Caco-2 (cell line): ENCODE measurements at regions not wholly inside any gene's neighbourhood (a gene's known extent, or its start where the extent isn't known, plus 50 kb on each side); places are given as distances from the start of the nearest gene placed in this dataset.
"Not testable (repeated sequence)": the region's sequence is repeated elsewhere in the genome, so short reads cannot be mapped to it uniquely, and the experiment has no call there.

Experiments used
- BruUV-seq: library from RNA; stranded (reverse); fragments of 400-500 nt; replicated peaks from 2 replicates; lab custom pipeline; 2021; lab: Mats Ljungman, UMichigan
- CTCF ChIA-PET: fragments of 300-600 bp; sonication (Branson Sonifier 250); formaldehyde crosslinking; loops from one replicate; lab custom pipeline; 2022; ENCODE audit warnings: antibody characterized with exemption; lab: Charles Lee
- POLR2A ChIA-PET: fragments of 300-600 bp; sonication (Branson Sonifier 250); formaldehyde crosslinking; loops from one replicate; lab custom pipeline; 2022; ENCODE audit warnings: antibody characterized with exemption; lab: Charles Lee
- DNase-seq, 2 experiments: peaks; one replicate each; pipeline versions ENCODE4 v3.0.0 to v3.0.0-alpha.2; 2020 to 2022
- H3K27me3 ChIP-seq: replicated peaks from 2 replicates; pipeline ENCODE4 v1.6.0; 2011; ENCODE audit warnings: low read length; ENCODE audit not compliant: control insufficient read depth, insufficient read depth
- H3K36me3 ChIP-seq: 2 replicates; pipeline ENCODE4 v1.5.1; 2011; ENCODE audit warnings: low read length; ENCODE audit not compliant: control insufficient read depth, insufficient read depth
- H3K4me1 ChIP-seq: fragments of 250-450 bp; sonication (Bioruptor Pico); 2 replicates; pipeline ENCODE4 v1.5.1; 2020; ENCODE audit warnings: mild to moderate bottlenecking
- H3K4me3 ChIP-seq: 2 replicates; pipeline ENCODE4 v1.5.1; 2011; ENCODE audit warnings: low read depth, mild to moderate bottlenecking, control low read depth, low read length
- H3K9me3 ChIP-seq: fragments of 250-450 bp; sonication (Bioruptor Pico); 2 replicates; pipeline ENCODE4 v1.5.1; 2020; ENCODE audit warnings: mild to moderate bottlenecking, moderate library complexity
- H3K27ac Mint-ChIP-seq: one replicate; pipeline ENCODE4 v1.8.0; 2022; ENCODE audit warnings: mixed read lengths; ENCODE audit not compliant: unreplicated experiment
- H3K27me3 Mint-ChIP-seq: one replicate; pipeline ENCODE4 v1.8.0; 2022; ENCODE audit warnings: mixed read lengths; ENCODE audit not compliant: insufficient read depth, unreplicated experiment
- H3K36me3 Mint-ChIP-seq: one replicate; pipeline ENCODE4 v1.8.0; 2022; ENCODE audit warnings: mild to moderate bottlenecking, mixed read lengths; ENCODE audit not compliant: insufficient read depth, unreplicated experiment
- H3K4me1 Mint-ChIP-seq: one replicate; pipeline ENCODE4 v1.8.0; 2022; ENCODE audit warnings: low read depth, mixed read lengths; ENCODE audit not compliant: unreplicated experiment
- H3K4me3 Mint-ChIP-seq: one replicate; pipeline ENCODE4 v1.8.0; 2022; ENCODE audit warnings: mild to moderate bottlenecking, moderate library complexity, mixed read lengths; ENCODE audit not compliant: unreplicated experiment
- H3K9me3 Mint-ChIP-seq: one replicate; pipeline ENCODE4 v1.8.0; 2022; ENCODE audit warnings: mixed read lengths; ENCODE audit not compliant: unreplicated experiment
- intact Hi-C: fragments of 100-400 bp; cut with micrococcal nuclease; formaldehyde crosslinking; loops from one replicate; pipeline ENCODE4 v1.10.0; 2022; ENCODE audit not compliant: unreplicated experiment
- TF ChIP-seq, protein P1 (sequence below), 2 experiments: fragments of 200-600 bp in 1 of 2; IDR thresholded peaks; 1 replicate in 1 of 2; 2 replicates in 1 of 2; pipeline versions ENCODE4 v1.5.1 to v1.8.0; 2011 to 2022; ENCODE audit warnings: antibody characterized with exemption in 1 of 2, control low read depth in 1 of 2, inconsistent platforms in 1 of 2, low read depth in 1 of 2, low read length in 1 of 2, mild to moderate bottlenecking in 1 of 2, moderate library complexity in 1 of 2; ENCODE audit not compliant: insufficient read depth in 1 of 2, severe bottlenecking in 1 of 2, unreplicated experiment in 1 of 2

DNA sequence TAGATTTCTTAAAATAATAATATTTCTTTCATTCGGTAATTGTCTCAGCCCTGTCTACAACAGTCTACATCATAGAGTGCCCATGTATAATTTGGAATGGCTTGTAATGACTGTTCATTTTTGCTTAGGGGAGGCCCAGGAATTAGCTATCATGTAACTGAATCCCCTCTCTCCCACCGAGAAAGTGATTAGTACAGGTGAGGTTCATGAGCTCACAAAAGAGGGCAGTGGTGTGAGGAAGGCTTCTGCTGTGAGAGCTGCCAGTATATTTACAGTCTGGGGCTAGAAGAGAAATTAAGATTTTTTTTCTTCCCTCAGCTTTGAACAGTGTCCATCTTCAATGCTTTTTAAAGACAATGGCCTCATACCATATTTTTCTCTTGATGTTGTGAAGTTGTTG, 340.7 kb downstream of the ADGRL2 start:
- Mint-ChIP-seq H3K9me3 (no peaks in the 10 kb centered on the region), H3K4me1 (no peaks in the 10 kb centered on the region), H3K4me3 (no peak overlapping the region), H3K36me3 (no peaks in the 10 kb centered on the region), H3K27me3 (no peaks in the 10 kb centered on the region), H3K27ac (no peak overlapping the region)
- Histone ChIP-seq H3K27me3 (no peaks in the 10 kb centered on the region), H3K36me3 (no peaks in the 10 kb centered on the region), H3K9me3 (no peaks in the 10 kb centered on the region), H3K4me1 (no peaks in the 10 kb centered on the region), H3K4me3 (no peak overlapping the region)
- intact Hi-C loops = no loop called here
- BruUV-seq = no TSS peak
- TF ChIP-seq, protein P1, sequence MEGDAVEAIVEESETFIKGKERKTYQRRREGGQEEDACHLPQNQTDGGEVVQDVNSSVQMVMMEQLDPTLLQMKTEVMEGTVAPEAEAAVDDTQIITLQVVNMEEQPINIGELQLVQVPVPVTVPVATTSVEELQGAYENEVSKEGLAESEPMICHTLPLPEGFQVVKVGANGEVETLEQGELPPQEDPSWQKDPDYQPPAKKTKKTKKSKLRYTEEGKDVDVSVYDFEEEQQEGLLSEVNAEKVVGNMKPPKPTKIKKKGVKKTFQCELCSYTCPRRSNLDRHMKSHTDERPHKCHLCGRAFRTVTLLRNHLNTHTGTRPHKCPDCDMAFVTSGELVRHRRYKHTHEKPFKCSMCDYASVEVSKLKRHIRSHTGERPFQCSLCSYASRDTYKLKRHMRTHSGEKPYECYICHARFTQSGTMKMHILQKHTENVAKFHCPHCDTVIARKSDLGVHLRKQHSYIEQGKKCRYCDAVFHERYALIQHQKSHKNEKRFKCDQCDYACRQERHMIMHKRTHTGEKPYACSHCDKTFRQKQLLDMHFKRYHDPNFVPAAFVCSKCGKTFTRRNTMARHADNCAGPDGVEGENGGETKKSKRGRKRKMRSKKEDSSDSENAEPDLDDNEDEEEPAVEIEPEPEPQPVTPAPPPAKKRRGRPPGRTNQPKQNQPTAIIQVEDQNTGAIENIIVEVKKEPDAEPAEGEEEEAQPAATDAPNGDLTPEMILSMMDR (IDR thresholded peaks at IDR 0.05; ENCODE audit: insufficient read depth in 1 of 2, low read depth in 1 of 2, low read length in 1 of 2, severe bottlenecking in 1 of 2, unreplicated experiment in 1 of 2) = no peak
- POLR2A ChIA-PET = no interaction called here
- CTCF ChIA-PET = no interaction called here
- DNase-seq = no peak

DNA sequence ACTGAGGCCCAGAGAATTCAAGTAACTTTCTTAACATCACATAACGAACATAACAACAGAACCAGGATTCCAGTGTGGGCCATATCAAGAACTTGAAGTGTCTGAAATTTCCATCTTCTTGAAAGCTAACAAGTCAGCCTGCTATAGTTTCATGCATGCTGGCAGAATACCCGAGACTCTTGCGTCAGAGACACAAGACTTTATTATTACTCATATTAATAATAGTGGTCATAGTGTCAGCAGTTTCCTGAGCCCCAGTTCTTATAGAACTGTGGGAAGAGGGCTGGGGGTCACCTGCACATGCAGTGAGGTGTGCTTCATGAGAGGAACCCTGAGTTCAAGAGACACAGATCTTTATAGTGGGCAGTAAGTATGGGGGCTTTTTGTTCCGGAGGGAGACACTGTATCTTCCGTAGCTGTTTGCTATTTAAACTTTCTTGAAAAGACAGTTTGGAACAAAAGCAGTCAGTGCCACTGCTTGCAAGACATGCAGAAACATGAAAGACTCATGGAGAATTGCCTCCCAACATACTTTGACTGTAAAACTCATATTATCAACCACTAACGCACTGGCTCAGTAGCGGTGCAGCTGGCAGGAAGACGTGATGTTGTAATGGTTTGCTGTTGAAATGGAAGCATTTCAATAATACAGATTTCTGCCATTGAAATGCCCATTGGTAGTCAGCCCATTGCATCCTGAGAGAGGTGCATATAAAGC, 339.2 kb downstream of the ADGRL2 start:
- Histone ChIP-seq H3K36me3 (no peaks in the 10 kb centered on the region), H3K4me3 (no peak overlapping the region), H3K27me3 (no peaks in the 10 kb centered on the region), H3K4me1 (no peaks in the 10 kb centered on the region), H3K9me3 (no peaks in the 10 kb centered on the region)
- Mint-ChIP-seq H3K36me3 (no peaks in the 10 kb centered on the region), H3K27me3 (no peaks in the 10 kb centered on the region), H3K4me1 (no peaks in the 10 kb centered on the region), H3K4me3 (no peak overlapping the region), H3K9me3 (no peaks in the 10 kb centered on the region), H3K27ac (no peak overlapping the region)
- BruUV-seq = no TSS peak
- POLR2A ChIA-PET = no interaction called here
- CTCF ChIA-PET = no interaction called here
- TF ChIP-seq, protein P1 (IDR thresholded peaks at IDR 0.05; ENCODE audit: insufficient read depth in 1 of 2, low read depth in 1 of 2, low read length in 1 of 2, severe bottlenecking in 1 of 2, unreplicated experiment in 1 of 2) = no peak
- intact Hi-C loops = no loop called here
- no peak for DNase-seq

DNA sequence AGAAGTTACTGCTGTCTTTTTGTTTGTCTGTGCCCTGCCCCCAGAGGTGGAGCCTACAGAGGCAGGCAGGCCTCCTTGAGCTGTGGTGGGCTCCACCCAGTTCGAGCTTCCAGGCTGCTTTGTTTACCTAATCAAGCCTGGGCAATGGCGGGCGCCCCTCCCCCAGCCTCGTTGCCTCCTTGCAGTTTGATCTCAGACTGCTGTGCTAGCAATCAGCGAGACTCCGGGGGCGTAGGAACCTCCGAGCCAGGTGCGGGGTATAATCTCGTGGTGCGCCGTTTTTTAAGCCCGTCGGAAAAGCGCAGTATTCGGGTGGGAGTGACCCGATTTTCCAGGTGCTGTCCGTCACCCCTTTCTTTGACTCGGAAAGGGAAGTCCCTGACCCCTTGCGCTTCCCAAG, 335.6 kb downstream of the ADGRL2 start:
- H3K4me1 ChIP-seq, H3K27me3 Mint-ChIP-seq, H3K36me3 Mint-ChIP-seq, intact Hi-C loops, H3K4me3 ChIP-seq, H3K4me1 Mint-ChIP-seq, CTCF ChIA-PET, H3K9me3 Mint-ChIP-seq, POLR2A ChIA-PET, H3K27me3 ChIP-seq, BruUV-seq, H3K36me3 ChIP-seq, H3K27ac Mint-ChIP-seq, DNase-seq, H3K9me3 ChIP-seq, H3K4me3 Mint-ChIP-seq: not testable (repeated sequence)
